HG03045 (cell line): ENCODE measurements at regions not wholly inside any gene's neighbourhood (a gene's known extent, or its start where the extent isn't known, plus 50 kb on each side); places are given as distances from the start of the nearest gene placed in this dataset.

Source experiments
- ATAC-seq: cut with Tn5 transposase; IDR thresholded peaks from one replicate; pipeline ENCODE4 v1.9.1; 2021; ENCODE audit warnings: mild to moderate bottlenecking, moderate library complexity; ENCODE audit not compliant: unreplicated experiment

- no peak for ATAC-seq
These were observed 271.2 kb downstream of the CBLN1 start for GRCh38 chr16:49010396-49010795.

DNA sequence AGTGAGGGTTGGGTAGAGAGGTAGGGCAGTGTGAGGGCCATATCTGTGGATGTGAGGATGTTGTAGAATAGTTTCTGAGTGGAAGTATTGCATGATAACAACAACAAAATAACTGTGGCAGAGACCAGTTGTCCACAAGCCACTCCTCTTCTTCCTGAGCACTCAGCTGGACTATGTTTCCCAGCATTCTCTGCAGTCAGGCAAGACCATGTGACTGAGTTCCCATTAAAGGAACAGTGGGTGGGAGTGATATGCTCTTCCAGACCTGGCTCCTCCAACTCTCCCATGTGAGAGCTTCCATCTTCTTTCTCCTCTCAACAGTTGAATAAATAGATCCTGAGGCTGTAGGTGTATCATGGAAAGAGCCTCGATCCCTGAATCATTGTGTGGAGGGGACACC lies 272.4 kb downstream of the CBLN1 start:
- ATAC-seq: no peak

DNA sequence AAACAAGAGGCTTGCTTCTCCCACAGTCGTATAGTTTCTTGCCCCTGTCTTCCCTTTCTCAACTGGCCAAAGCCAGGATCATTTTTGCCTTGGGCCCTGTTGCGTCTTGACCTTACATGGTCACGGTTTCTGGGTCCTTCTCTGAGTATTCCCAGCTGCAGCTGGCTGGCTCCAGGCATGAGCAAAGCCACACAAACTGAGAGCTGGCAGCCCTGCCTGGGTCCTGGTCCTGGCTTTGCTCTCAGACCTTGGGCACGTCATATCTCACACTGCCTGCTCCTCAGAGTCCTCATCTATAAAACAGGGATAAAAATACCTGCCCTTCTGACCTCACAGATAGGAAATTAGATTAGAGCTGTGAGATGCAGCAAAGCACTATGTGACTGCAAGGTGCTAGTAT lies 277.6 kb downstream of the CBLN1 start:
- no peak for ATAC-seq

DNA sequence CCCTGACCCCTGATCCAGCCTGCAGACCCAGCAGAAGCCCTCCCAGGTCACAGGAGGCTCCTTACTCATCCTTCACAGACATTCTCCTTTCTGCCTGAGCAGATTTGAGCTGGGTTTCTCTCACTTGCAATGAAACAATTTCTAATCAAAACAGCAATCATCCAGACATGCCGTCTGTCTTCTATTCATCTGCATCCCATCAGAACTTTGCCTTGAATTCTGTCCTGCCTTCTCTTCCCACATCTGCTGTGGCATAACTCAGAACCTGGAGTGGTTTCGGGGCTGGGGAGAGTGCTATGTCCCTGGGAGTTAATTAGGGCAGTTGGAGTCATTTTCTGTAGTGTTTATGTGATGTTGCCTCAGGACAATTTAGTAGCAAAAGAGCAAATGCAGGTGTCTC lies 278.6 kb downstream of the CBLN1 start:
- no peak for ATAC-seq

DNA sequence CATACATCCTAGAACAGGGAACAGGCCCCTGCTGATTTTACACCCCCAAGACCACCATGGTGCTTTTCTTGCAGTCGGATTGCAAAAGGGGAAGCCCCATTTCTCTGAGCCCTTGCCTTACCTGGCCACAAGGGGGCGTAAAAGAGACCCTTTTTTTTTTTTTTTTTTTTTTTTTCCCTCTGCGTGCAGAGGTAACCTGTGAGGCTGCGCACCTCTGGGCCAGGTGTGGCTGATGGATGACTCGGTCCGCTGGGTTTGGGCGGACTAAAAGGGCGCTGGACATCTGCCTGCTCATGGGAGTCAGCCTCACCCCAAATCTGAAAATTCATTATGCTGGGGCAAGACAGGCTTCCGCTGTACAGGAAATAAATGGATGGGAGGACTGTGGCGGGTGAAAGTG lies 281.0 kb downstream of the CBLN1 start:
- ATAC-seq: no peak

GRCh38 chr16:48999508-48999907 lies 282.1 kb downstream of the CBLN1 start:
- no peak for ATAC-seq

DNA sequence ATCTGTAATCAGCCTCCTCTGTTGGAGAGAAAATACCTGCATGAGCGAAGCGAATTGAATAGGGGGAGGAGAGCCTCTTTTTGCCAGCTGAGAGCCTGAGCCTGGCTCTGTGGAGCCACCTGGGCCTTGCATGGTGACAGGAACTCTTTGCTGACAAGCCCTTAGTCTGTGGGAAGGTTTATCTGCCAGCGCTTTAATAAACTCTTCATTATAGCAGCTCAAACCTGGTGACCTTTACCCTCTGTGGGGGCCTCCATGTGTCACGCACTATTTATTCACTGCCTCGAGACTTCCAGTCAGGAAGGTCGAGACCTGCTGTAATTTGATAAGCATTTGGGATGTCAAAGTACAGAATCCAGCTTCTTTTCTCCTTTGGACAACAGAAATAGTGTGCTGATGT lies 282.6 kb downstream of the CBLN1 start:
- no peak for ATAC-seq

DNA sequence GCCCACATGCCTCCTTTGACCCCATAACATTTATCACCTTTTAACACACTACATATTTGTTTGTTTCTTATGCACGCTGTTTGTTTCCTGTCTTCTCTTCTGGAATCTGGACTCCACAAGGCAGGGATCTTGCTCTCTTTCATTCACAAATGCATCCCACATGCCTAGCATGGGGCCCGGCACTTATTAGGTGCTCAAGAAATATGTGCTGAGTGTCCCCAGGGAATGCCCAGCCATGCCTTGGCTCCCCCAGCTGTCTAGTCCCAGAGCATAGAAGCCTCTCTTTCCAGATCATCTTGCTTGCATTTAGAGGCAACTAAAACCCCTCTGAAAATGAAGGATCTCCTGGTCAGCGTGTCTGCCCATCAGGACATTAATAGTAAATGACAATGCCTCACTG lies 283.7 kb downstream of the CBLN1 start:
- no peak for ATAC-seq

- no peak for ATAC-seq
These were observed 284.5 kb downstream of the CBLN1 start for GRCh38 chr16:48997081-48997615.

DNA sequence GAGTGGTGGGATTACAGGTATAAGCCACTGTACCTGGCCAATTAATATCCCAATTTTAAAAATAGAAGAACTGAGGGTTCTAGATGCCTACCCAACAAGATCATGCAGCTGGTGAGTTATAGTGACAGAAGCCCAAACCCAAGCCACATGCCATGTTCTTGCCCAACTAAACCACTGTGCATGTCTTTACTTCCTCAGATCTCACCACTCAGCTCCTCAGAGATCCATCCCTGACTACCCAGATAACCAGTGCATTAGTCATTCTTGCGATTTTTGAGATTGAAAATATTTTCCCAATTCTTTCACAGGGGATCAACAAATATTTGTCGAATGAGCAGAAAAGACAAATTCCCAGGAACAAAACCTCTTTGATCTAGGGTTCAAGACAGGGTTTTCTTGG lies 303.1 kb downstream of the CBLN1 start:
- ATAC-seq: no peak

GRCh38 chr16:48972236-48972635 lies 309.4 kb downstream of the CBLN1 start:
- ATAC-seq: no peak

DNA sequence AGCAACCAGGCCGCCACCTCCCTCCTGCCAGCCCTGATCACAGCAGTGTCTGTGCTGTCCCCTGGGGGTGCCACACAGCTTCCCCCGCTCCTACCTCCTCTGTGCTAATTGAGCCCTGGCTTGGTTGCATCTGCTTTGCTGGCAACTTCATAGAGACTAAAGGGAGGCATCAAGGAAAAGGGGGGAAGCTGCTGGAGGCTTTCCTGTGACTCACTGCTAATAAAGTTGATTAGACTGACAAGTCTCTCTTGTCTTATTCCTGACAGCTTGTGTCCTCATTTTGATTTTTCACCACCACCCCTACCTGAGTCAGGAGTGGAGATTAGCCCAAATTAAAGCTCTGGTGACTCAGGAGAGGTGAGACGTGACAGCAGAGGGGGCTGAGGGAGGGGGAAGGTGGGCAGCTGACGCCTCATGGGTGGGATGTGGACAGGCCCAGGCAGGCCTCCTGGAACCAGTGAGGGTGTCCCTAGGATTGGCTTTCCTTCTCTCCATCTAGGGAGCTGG lies 310.0 kb downstream of the CBLN1 start:
- ATAC-seq: no peak

GRCh38 chr16:48970216-48970615 lies 311.4 kb downstream of the CBLN1 start:
- no peak for ATAC-seq

GRCh38 chr16:48969611-48970010 lies 312.0 kb downstream of the CBLN1 start:
- no peak for ATAC-seq

- no peak for ATAC-seq
These were observed 316.3 kb downstream of the CBLN1 start for GRCh38 chr16:48965386-48965785.

GRCh38 chr16:48963901-48964615 lies 317.6 kb downstream of the CBLN1 start:
- ATAC-seq: no peak

GRCh38 chr16:48963306-48963705 lies 318.3 kb downstream of the CBLN1 start:
- no peak for ATAC-seq

- no peak for ATAC-seq
These were observed 320.1 kb downstream of the CBLN1 start for GRCh38 chr16:48961546-48961945.

GRCh38 chr16:48960830-48961229 lies 320.8 kb downstream of the CBLN1 start:
- ATAC-seq: no peak

DNA sequence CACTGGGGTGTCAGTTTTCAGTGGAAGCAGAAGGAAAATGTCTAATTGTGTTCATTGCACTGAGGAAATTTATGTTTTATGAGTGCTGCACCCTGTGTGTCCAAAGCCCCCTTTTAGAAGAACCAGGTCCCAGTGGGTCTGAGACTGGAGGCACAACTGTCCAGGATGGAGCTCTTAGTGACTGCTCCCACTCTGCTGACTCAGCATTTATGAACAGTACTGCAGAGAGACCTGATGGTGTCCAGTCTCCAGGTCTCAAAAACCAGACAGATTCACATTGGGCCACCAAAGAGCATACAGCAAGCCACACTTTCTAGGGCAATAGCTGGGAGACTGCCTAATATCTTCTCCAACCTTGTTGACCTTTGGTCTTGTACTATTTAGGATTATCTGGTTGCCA lies 321.9 kb downstream of the CBLN1 start:
- ATAC-seq: no peak

- ATAC-seq: no peak
These were observed 322.4 kb downstream of the CBLN1 start for GRCh38 chr16:48959204-48959603.

GRCh38 chr16:48958681-48959080 lies 323.0 kb downstream of the CBLN1 start:
- ATAC-seq: no peak

DNA sequence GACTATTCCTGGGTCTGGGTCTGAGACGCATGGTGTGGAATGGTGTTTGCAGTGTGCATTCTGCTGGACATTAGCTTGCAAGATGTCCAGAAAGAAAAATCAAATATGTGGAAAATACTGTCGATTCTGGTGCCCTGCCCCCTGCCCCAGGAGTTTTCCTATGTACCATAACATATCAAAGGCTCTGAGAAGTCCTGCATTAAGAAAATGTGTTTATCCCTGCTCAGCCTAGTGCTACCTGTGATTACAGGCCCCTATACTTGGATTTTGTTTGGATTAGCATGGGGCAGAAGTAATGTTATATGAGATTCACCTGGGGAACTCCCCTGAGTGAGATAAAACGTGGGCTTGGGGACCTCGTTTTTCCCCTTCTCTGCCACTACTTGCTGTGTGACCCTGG lies 325.0 kb downstream of the CBLN1 start:
- ATAC-seq: no peak
